ENCODE measurements at regions not wholly inside any gene's neighbourhood (a gene's known extent, or its start where the extent isn't known, plus 50 kb on each side); places are given as distances from the start of the nearest gene placed in this dataset.

GRCh38 chr2:149737896-149738295 lies 150.3 kb upstream of the MMADHC start:
- H3K36me3 Mint-ChIP-seq = no peaks in the 10 kb centered on the region
- no peak overlapping the region for H3K27ac Mint-ChIP-seq
- H3K4me3 Mint-ChIP-seq = no peak overlapping the region
- H3K9me3 Mint-ChIP-seq = no peaks in the 10 kb centered on the region
- H3K4me1 Mint-ChIP-seq = no peaks in the 10 kb centered on the region
- no peak for DNase-seq
- H3K27me3 Mint-ChIP-seq = no peaks in the 10 kb centered on the region

GRCh38 chr2:149735237-149735958 lies 147.8 kb upstream of the MMADHC start:
- Mint-ChIP-seq H3K36me3 (no peaks in the 10 kb centered on the region), H3K4me1 (no peaks in the 10 kb centered on the region), H3K27ac (no peak overlapping the region), H3K9me3 (no peaks in the 10 kb centered on the region), H3K4me3 (no peak overlapping the region), H3K27me3 (no peaks in the 10 kb centered on the region)
- no peak for DNase-seq

GRCh38 chr2:149733936-149734685 lies 146.5 kb upstream of the MMADHC start:
- no peaks in the 10 kb centered on the region for H3K36me3 Mint-ChIP-seq
- no peak for DNase-seq
- no peak overlapping the region for H3K4me3 Mint-ChIP-seq
- no peaks in the 10 kb centered on the region for H3K9me3 Mint-ChIP-seq
- H3K4me1 Mint-ChIP-seq = no peaks in the 10 kb centered on the region
- H3K27ac Mint-ChIP-seq = no peak overlapping the region
- no peaks in the 10 kb centered on the region for H3K27me3 Mint-ChIP-seq

GRCh38 chr2:149732730-149733290 lies 145.2 kb upstream of the MMADHC start:
- Mint-ChIP-seq H3K4me3 (no peak overlapping the region), H3K27me3 (no peaks in the 10 kb centered on the region), H3K9me3 (no peaks in the 10 kb centered on the region), H3K36me3 (no peaks in the 10 kb centered on the region), H3K27ac (no peak overlapping the region), H3K4me1 (no peaks in the 10 kb centered on the region)
- DNase-seq = no peak

- H3K9me3 Mint-ChIP-seq = no peaks in the 10 kb centered on the region
- H3K36me3 Mint-ChIP-seq = no peaks in the 10 kb centered on the region
- no peak overlapping the region for H3K4me3 Mint-ChIP-seq
- H3K27me3 Mint-ChIP-seq = no peaks in the 10 kb centered on the region
- H3K27ac Mint-ChIP-seq = no peak overlapping the region
- H3K4me1 Mint-ChIP-seq = no peaks in the 10 kb centered on the region
- DNase-seq = no peak
Observed at GRCh38 chr2:149732001-149732685, 144.6 kb upstream of the MMADHC start.

GRCh38 chr2:149731079-149731478 lies 143.5 kb upstream of the MMADHC start:
- Mint-ChIP-seq H3K9me3 (no peaks in the 10 kb centered on the region), H3K4me1 (no peaks in the 10 kb centered on the region), H3K36me3 (no peaks in the 10 kb centered on the region), H3K27ac (no peak overlapping the region), H3K27me3 (no peaks in the 10 kb centered on the region), H3K4me3 (no peak overlapping the region)
- DNase-seq = no peak

- H3K4me3 Mint-ChIP-seq = no peak overlapping the region
- no peak overlapping the region for H3K27ac Mint-ChIP-seq
- H3K4me1 Mint-ChIP-seq = no peaks in the 10 kb centered on the region
- H3K9me3 Mint-ChIP-seq = no peaks in the 10 kb centered on the region
- no peak for DNase-seq
- no peaks in the 10 kb centered on the region for H3K36me3 Mint-ChIP-seq
- no peaks in the 10 kb centered on the region for H3K27me3 Mint-ChIP-seq
Observed at GRCh38 chr2:149729586-149729985, 142.0 kb upstream of the MMADHC start.

- H3K27me3 Mint-ChIP-seq = no peaks in the 10 kb centered on the region
- H3K4me1 Mint-ChIP-seq = no peaks in the 10 kb centered on the region
- H3K4me3 Mint-ChIP-seq = no peak overlapping the region
- no peaks in the 10 kb centered on the region for H3K9me3 Mint-ChIP-seq
- no peak overlapping the region for H3K27ac Mint-ChIP-seq
- no peaks in the 10 kb centered on the region for H3K36me3 Mint-ChIP-seq
- DNase-seq = no peak
Observed at GRCh38 chr2:149727927-149728326, 140.4 kb upstream of the MMADHC start.

- no peak overlapping the region for H3K4me3 Mint-ChIP-seq
- no peaks in the 10 kb centered on the region for H3K36me3 Mint-ChIP-seq
- peaks cover 3% of the 10 kb centered on the region for H3K27me3 Mint-ChIP-seq
- no peak for DNase-seq
- no peak overlapping the region for H3K27ac Mint-ChIP-seq
- H3K4me1 Mint-ChIP-seq = no peaks in the 10 kb centered on the region
- no peaks in the 10 kb centered on the region for H3K9me3 Mint-ChIP-seq
Observed at GRCh38 chr2:149725234-149725633, 137.7 kb upstream of the MMADHC start.

- no peaks in the 10 kb centered on the region for H3K36me3 Mint-ChIP-seq
- DNase-seq = no peak
- H3K4me3 Mint-ChIP-seq = no peak overlapping the region
- H3K27me3 Mint-ChIP-seq = peaks cover 5% of the 10 kb centered on the region
- no peaks in the 10 kb centered on the region for H3K4me1 Mint-ChIP-seq
- no peak overlapping the region for H3K27ac Mint-ChIP-seq
- no peaks in the 10 kb centered on the region for H3K9me3 Mint-ChIP-seq
Observed at GRCh38 chr2:149724091-149724490, 136.5 kb upstream of the MMADHC start.

- H3K4me3 Mint-ChIP-seq = no peak overlapping the region
- DNase-seq = no peak
- H3K36me3 Mint-ChIP-seq = no peaks in the 10 kb centered on the region
- no peak overlapping the region for H3K27ac Mint-ChIP-seq
- peaks cover 5% of the 10 kb centered on the region for H3K27me3 Mint-ChIP-seq
- H3K9me3 Mint-ChIP-seq = no peaks in the 10 kb centered on the region
- no peaks in the 10 kb centered on the region for H3K4me1 Mint-ChIP-seq
Observed at GRCh38 chr2:149720615-149721014, 133.0 kb upstream of the MMADHC start.

GRCh38 chr2:149719695-149720094 lies 132.1 kb upstream of the MMADHC start:
- DNase-seq = no peak
- Mint-ChIP-seq H3K36me3 (no peaks in the 10 kb centered on the region), H3K4me1 (no peaks in the 10 kb centered on the region), H3K27ac (no peak overlapping the region), H3K27me3 (peaks cover 5% of the 10 kb centered on the region), H3K9me3 (no peaks in the 10 kb centered on the region), H3K4me3 (no peak overlapping the region)

- Mint-ChIP-seq H3K27me3 (peaks cover 2% of the 10 kb centered on the region), H3K4me1 (no peaks in the 10 kb centered on the region), H3K36me3 (no peaks in the 10 kb centered on the region), H3K9me3 (peaks cover 1% of the 10 kb centered on the region), H3K27ac (no peak overlapping the region), H3K4me3 (no peak overlapping the region)
- DNase-seq = no peak
Observed at GRCh38 chr2:149716687-149717086, 129.1 kb upstream of the MMADHC start.

GRCh38 chr2:149715894-149716293 lies 128.3 kb upstream of the MMADHC start:
- Mint-ChIP-seq H3K9me3 (peaks cover 1% of the 10 kb centered on the region), H3K4me1 (no peaks in the 10 kb centered on the region), H3K36me3 (no peaks in the 10 kb centered on the region), H3K27ac (no peak overlapping the region), H3K27me3 (peaks cover 2% of the 10 kb centered on the region), H3K4me3 (no peak overlapping the region)
- DNase-seq = no peak

- DNase-seq = peak; percentile 0
- peaks cover 1% of the 10 kb centered on the region for H3K9me3 Mint-ChIP-seq
Observed at GRCh38 chr2:149715005-149715592, 127.5 kb upstream of the MMADHC start.

More at GRCh38 chr2:149715005-149715592, 127.5 kb upstream of the MMADHC start:
- H3K36me3 Mint-ChIP-seq = no peaks in the 10 kb centered on the region
- H3K27ac Mint-ChIP-seq = no peak overlapping the region
- no peaks in the 10 kb centered on the region for H3K4me1 Mint-ChIP-seq
- no peak overlapping the region for H3K4me3 Mint-ChIP-seq
- peaks cover 2% of the 10 kb centered on the region for H3K27me3 Mint-ChIP-seq
